Hepatocyte (in vitro differentiated cells): ENCODE measurements at regions not wholly inside any gene's neighbourhood (a gene's known extent, or its start where the extent isn't known, plus 50 kb on each side); places are given as distances from the start of the nearest gene placed in this dataset.
"Not testable (repeated sequence)": the region's sequence is repeated elsewhere in the genome, so short reads cannot be mapped to it uniquely, and the experiment has no call there.

Experiments used
- DNase-seq: peaks from one replicate; pipeline ENCODE4 v3.0.0-alpha.2; 2016; ENCODE audit warnings: low spot score
- H2AFZ ChIP-seq: fragments of 200-600 bp; sonication (generic); 2 replicates; pipeline ENCODE4 v1.6.0; 2016; ENCODE audit warnings: antibody characterized with exemption, mild to moderate bottlenecking
- H3K27ac ChIP-seq: fragments of 200-600 bp; sonication (generic); 2 replicates; pipeline ENCODE4 v1.5.1; 2016; ENCODE audit warnings: mild to moderate bottlenecking
- H3K27me3 ChIP-seq: fragments of 200-600 bp; sonication (generic); 2 replicates; pipeline ENCODE4 v1.6.1; 2016
- H3K36me3 ChIP-seq: fragments of 200-600 bp; sonication (generic); replicated peaks from 2 replicates; pipeline ENCODE4 v1.5.1; 2016; ENCODE audit warnings: low read depth; ENCODE audit not compliant: insufficient read depth
- H3K4me1 ChIP-seq: fragments of 200-600 bp; sonication (generic); 2 replicates; pipeline ENCODE4 v1.5.1; 2016; ENCODE audit warnings: mild to moderate bottlenecking, moderate library complexity; ENCODE audit not compliant: insufficient read depth
- H3K4me2 ChIP-seq: fragments of 200-600 bp; sonication (generic); 2 replicates; pipeline ENCODE4 v1.6.0; 2016
- H3K4me3 ChIP-seq: fragments of 200-600 bp; sonication (generic); 2 replicates; pipeline ENCODE4 v1.5.1; 2016; ENCODE audit warnings: mild to moderate bottlenecking
- H3K79me2 ChIP-seq: fragments of 200-600 bp; sonication (generic); 2 replicates; pipeline ENCODE4 v1.6.0; 2017; ENCODE audit warnings: mild to moderate bottlenecking
- H3K9me2 ChIP-seq: fragments of 200-600 bp; sonication (generic); replicated peaks from 2 replicates; pipeline ENCODE4 v1.6.0; 2017; ENCODE audit warnings: mild to moderate bottlenecking; ENCODE audit not compliant: insufficient read depth
- H3K9me3 ChIP-seq: fragments of 200-600 bp; sonication (generic); 2 replicates; pipeline ENCODE4 v1.5.1; 2016; ENCODE audit warnings: low read depth, mild to moderate bottlenecking
- H4K20me1 ChIP-seq: fragments of 200-600 bp; sonication (generic); 2 replicates; pipeline ENCODE4 v1.6.0; 2016; ENCODE audit warnings: mild to moderate bottlenecking; ENCODE audit not compliant: insufficient read depth, poor library complexity, severe bottlenecking
- EZH2 ChIP-seq: fragments of 200-600 bp; sonication (generic); IDR thresholded peaks from 2 replicates; pipeline ENCODE4 v1.6.1; 2016; ENCODE audit warnings: antibody characterized with exemption, mild to moderate bottlenecking, borderline replicate concordance
- EZH2phosphoT487 ChIP-seq: fragments of 200-600 bp; sonication (generic); IDR thresholded peaks from one replicate; pipeline ENCODE4 v1.6.1; 2018; ENCODE audit warnings: antibody characterized with exemption, mild to moderate bottlenecking, low read depth, moderate library complexity; ENCODE audit not compliant: unreplicated experiment, severe bottlenecking
- WGBS: methylation state at CpG from one replicate; pipeline ENCODE4 v1.1.6; 2016; ENCODE audit warnings: low lambda C conversion rate; ENCODE audit errors: missing lambda C conversion rate; 5-methylcytosine and 5-hydroxymethylcytosine counted together
- TF ChIP-seq, protein P1 (sequence below): fragments of 200-600 bp; sonication (generic); IDR thresholded peaks from 2 replicates; pipeline ENCODE4 v1.5.1; 2016; ENCODE audit warnings: antibody characterized with exemption, mild to moderate bottlenecking; ENCODE audit not compliant: poor library complexity

GRCh38 chr5:53170746-53171349 is 61.3 kb upstream of the MOCS2 start:
- no peaks in the 10 kb centered on the region for H3K9me3 ChIP-seq
- H3K27me3 ChIP-seq: no peaks in the 10 kb centered on the region
- no peak overlapping the region for H2AFZ ChIP-seq
- no peak overlapping the region for H3K27ac ChIP-seq
- H4K20me1 ChIP-seq: no peaks in the 10 kb centered on the region
- 86% methylated on average over 1 of the region's 1 CpG for WGBS
- H3K4me1 ChIP-seq: peaks cover 7% of the 10 kb centered on the region
- no peak for TF ChIP-seq EZH2phosphoT487
- TF ChIP-seq, protein P1, sequence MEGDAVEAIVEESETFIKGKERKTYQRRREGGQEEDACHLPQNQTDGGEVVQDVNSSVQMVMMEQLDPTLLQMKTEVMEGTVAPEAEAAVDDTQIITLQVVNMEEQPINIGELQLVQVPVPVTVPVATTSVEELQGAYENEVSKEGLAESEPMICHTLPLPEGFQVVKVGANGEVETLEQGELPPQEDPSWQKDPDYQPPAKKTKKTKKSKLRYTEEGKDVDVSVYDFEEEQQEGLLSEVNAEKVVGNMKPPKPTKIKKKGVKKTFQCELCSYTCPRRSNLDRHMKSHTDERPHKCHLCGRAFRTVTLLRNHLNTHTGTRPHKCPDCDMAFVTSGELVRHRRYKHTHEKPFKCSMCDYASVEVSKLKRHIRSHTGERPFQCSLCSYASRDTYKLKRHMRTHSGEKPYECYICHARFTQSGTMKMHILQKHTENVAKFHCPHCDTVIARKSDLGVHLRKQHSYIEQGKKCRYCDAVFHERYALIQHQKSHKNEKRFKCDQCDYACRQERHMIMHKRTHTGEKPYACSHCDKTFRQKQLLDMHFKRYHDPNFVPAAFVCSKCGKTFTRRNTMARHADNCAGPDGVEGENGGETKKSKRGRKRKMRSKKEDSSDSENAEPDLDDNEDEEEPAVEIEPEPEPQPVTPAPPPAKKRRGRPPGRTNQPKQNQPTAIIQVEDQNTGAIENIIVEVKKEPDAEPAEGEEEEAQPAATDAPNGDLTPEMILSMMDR: peak; percentile 75
- no peak overlapping the region for H3K4me2 ChIP-seq
- H3K79me2 ChIP-seq: no peaks in the 10 kb centered on the region
- H3K4me3 ChIP-seq: no peak overlapping the region
- no peaks in the 10 kb centered on the region for H3K9me2 ChIP-seq
- DNase-seq: peak; percentile 48
- H3K36me3 ChIP-seq: no peaks in the 10 kb centered on the region

DNA sequence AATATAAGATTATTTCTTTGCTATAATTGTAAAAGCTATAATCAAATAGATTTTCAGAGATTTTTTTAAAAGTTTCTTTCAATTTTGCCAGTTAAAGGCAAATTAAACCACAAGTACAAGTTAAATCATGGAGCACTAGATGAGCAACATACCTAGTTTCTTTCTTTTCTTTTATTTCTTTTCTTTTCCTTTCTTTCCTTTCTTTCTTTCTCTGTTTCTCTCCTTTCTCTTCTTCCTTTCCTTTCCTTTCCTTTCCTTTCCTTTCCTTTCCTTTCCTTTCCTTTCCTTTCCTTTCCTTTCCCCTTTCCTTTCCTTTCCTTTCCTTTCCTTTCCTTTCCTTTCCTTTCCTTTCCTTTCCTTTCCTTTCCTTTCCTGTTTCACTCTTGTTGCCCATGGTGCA is 62.5 kb upstream of the MOCS2 start:
- H3K27ac ChIP-seq, H3K4me3 ChIP-seq, H3K4me1 ChIP-seq, H3K27me3 ChIP-seq, DNase-seq, H2AFZ ChIP-seq, H3K36me3 ChIP-seq, H3K4me2 ChIP-seq, H3K9me2 ChIP-seq, H4K20me1 ChIP-seq, H3K9me3 ChIP-seq, H3K79me2 ChIP-seq: not testable (repeated sequence)

DNA sequence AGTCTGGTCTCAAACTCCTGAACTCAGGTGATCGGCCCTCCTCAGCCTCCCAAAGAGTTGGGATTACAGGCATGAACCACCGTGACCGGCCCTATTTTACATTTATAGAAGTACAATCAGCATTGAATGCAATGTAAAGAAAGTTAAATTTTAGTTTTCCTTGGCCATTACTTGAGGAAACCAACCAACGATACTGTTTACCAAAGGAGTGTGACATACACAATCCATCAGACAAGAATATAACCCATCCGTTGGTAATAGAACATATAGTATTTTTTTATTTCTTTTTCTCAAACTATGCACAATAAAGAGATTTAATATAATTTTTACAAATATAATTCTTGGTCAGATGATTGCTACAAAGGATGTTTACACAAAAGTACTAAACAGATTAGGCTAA is 63.1 kb upstream of the MOCS2 start:
- H2AFZ ChIP-seq: no peak overlapping the region
- H3K9me3 ChIP-seq: no peaks in the 10 kb centered on the region
- H3K4me1 ChIP-seq: no peaks in the 10 kb centered on the region
- no peaks in the 10 kb centered on the region for H3K27me3 ChIP-seq
- no peak overlapping the region for H3K4me3 ChIP-seq
- no peak for DNase-seq
- no peaks in the 10 kb centered on the region for H3K79me2 ChIP-seq
- H3K27ac ChIP-seq: no peak overlapping the region
- no peaks in the 10 kb centered on the region for H4K20me1 ChIP-seq
- no peaks in the 10 kb centered on the region for H3K36me3 ChIP-seq
- 89% methylated on average over 5 of the region's 5 CpGs for WGBS
- TF ChIP-seq, protein P1: no peak
- TF ChIP-seq EZH2phosphoT487: no peak
- TF ChIP-seq EZH2: no peak
- H3K4me2 ChIP-seq: no peak overlapping the region
- no peaks in the 10 kb centered on the region for H3K9me2 ChIP-seq

- no peak overlapping the region for H2AFZ ChIP-seq
- no peaks in the 10 kb centered on the region for H3K27me3 ChIP-seq
- DNase-seq: peak; percentile 15
- no peaks in the 10 kb centered on the region for H3K36me3 ChIP-seq
- WGBS: 76% methylated on average over 8 of the region's 8 CpGs
- TF ChIP-seq EZH2phosphoT487: no peak
- TF ChIP-seq, protein P1: no peak
- H3K4me3 ChIP-seq: no peak overlapping the region
- H3K27ac ChIP-seq: no peak overlapping the region
- H4K20me1 ChIP-seq: no peaks in the 10 kb centered on the region
- H3K9me2 ChIP-seq: no peaks in the 10 kb centered on the region
- no peaks in the 10 kb centered on the region for H3K79me2 ChIP-seq
- no peaks in the 10 kb centered on the region for H3K9me3 ChIP-seq
- no peak overlapping the region for H3K4me2 ChIP-seq
- no peaks in the 10 kb centered on the region for H3K4me1 ChIP-seq
Measured at GRCh38 chr5:53173083-53173482, 63.5 kb upstream of the MOCS2 start.
